ENCODE measurements at regions not wholly inside any gene's neighbourhood (a gene's known extent, or its start where the extent isn't known, plus 50 kb on each side); places are given as distances from the start of the nearest gene placed in this dataset.

- no peak for TF ChIP-seq CTCF (conservative IDR thresholded peaks at IDR 0.05; ENCODE audit: low read length)
- no peak for DNase-seq (ENCODE audit: low read depth)
- no peak overlapping the region for H3K4me3 ChIP-seq (ENCODE audit: low read length)
These were observed 53.1 kb upstream of the STK39 start for GRCh38 chr2:168300460-168300859.

GRCh38 chr2:168304024-168304681 is 56.8 kb upstream of the STK39 start:
- TF ChIP-seq CTCF (conservative IDR thresholded peaks at IDR 0.05; ENCODE audit: low read length) = no peak
- H3K4me3 ChIP-seq (ENCODE audit: low read length) = no peak overlapping the region
- no peak for DNase-seq (ENCODE audit: low read depth)

- TF ChIP-seq CTCF (conservative IDR thresholded peaks at IDR 0.05; ENCODE audit: low read length) = no peak
- no peak for DNase-seq (ENCODE audit: low read depth)
- no peak overlapping the region for H3K4me3 ChIP-seq (ENCODE audit: low read length)
These were observed 60.0 kb upstream of the STK39 start for GRCh38 chr2:168307379-168307778.

- no peak for TF ChIP-seq CTCF (conservative IDR thresholded peaks at IDR 0.05; ENCODE audit: low read length)
- no peak for DNase-seq (ENCODE audit: low read depth)
- no peak overlapping the region for H3K4me3 ChIP-seq (ENCODE audit: low read length)
These were observed 63.2 kb upstream of the STK39 start for GRCh38 chr2:168310580-168310979.

- no peak overlapping the region for H3K4me3 ChIP-seq (ENCODE audit: low read length)
- no peak for TF ChIP-seq CTCF (conservative IDR thresholded peaks at IDR 0.05; ENCODE audit: low read length)
- no peak for DNase-seq (ENCODE audit: low read depth)
These were observed 64.0 kb upstream of the STK39 start for GRCh38 chr2:168311261-168311910.

GRCh38 chr2:168312036-168312822 is 64.8 kb upstream of the STK39 start:
- TF ChIP-seq CTCF (conservative IDR thresholded peaks at IDR 0.05; ENCODE audit: low read length) = no peak
- DNase-seq (ENCODE audit: low read depth) = no peak
- no peak overlapping the region for H3K4me3 ChIP-seq (ENCODE audit: low read length)

Measured in AG10803 (cell line).